ENCODE measurements at regions not wholly inside any gene's neighbourhood (a gene's known extent, or its start where the extent isn't known, plus 50 kb on each side); places are given as distances from the start of the nearest gene placed in this dataset.

DNA sequence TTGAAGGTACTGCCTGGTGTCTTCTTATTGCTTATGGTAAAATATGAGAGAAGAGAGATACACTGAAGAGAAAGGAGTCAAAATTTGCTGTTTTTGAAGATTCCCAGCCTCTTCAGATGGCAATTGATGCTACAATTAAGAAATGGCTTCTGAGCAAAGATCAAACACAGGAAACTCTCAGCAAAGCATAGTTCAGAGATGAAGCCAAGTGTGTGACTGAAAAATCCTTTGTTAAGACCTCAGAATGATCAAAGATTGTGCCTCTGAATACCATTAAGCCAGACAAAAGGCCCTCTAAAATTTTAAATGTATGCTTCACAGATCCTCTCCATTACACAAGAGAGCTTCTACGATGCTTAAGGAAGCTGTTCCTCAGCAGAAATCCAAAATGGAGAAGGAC is 216.3 kb downstream of the UXS1 start:
- TF ChIP-seq, protein P1, sequence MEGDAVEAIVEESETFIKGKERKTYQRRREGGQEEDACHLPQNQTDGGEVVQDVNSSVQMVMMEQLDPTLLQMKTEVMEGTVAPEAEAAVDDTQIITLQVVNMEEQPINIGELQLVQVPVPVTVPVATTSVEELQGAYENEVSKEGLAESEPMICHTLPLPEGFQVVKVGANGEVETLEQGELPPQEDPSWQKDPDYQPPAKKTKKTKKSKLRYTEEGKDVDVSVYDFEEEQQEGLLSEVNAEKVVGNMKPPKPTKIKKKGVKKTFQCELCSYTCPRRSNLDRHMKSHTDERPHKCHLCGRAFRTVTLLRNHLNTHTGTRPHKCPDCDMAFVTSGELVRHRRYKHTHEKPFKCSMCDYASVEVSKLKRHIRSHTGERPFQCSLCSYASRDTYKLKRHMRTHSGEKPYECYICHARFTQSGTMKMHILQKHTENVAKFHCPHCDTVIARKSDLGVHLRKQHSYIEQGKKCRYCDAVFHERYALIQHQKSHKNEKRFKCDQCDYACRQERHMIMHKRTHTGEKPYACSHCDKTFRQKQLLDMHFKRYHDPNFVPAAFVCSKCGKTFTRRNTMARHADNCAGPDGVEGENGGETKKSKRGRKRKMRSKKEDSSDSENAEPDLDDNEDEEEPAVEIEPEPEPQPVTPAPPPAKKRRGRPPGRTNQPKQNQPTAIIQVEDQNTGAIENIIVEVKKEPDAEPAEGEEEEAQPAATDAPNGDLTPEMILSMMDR (IDR thresholded peaks at IDR 0.05) = no peak
- no peak for TF ChIP-seq EZH2 (IDR thresholded peaks at IDR 0.05; ENCODE audit: borderline replicate concordance, insufficient read depth, low read depth, low read length, poor library complexity, severe bottlenecking)
